CD14-positive monocyte (primary cell): ENCODE measurements at regions not wholly inside any gene's neighbourhood (a gene's known extent, or its start where the extent isn't known, plus 50 kb on each side); places are given as distances from the start of the nearest gene placed in this dataset.

Source experiments
- DNase-seq, 3 donors: peaks; one replicate each; pipeline ENCODE4 v3.0.0-alpha.2; 2011 to 2022
- H2AFZ ChIP-seq: 2 replicates; pipeline ENCODE4 v1.6.0; 2012; ENCODE audit warnings: mild to moderate bottlenecking, low read depth, low read length, inconsistent platforms; ENCODE audit not compliant: insufficient read depth, poor library complexity, severe bottlenecking
- H3K27ac ChIP-seq, 2 donors: 1 replicate in 1 of 2; 2 replicates in 1 of 2; pipeline ENCODE4 v1.5.1; 2012 to 2013; ENCODE audit warnings: low read length in 2 of 2, control low read depth in 1 of 2, inconsistent platforms in 1 of 2, low read depth in 1 of 2, mild to moderate bottlenecking in 1 of 2
- H3K27me3 ChIP-seq, 2 donors: one replicate each; pipeline versions ENCODE4 v1.6.0 to v1.6.1; 2011 to 2013; ENCODE audit warnings: low read length in 2 of 2; ENCODE audit not compliant: control insufficient read depth in 2 of 2, insufficient read depth in 2 of 2
- H3K36me3 ChIP-seq, 2 donors: replicated peaks in 1 of 2; 1 replicate in 1 of 2; 2 replicates in 1 of 2; pipeline versions ENCODE4 v1.5.1 to v1.6.1; 2012 to 2013; ENCODE audit warnings: low read length in 2 of 2, control low read depth in 1 of 2, inconsistent platforms in 1 of 2, mild to moderate bottlenecking in 1 of 2; ENCODE audit not compliant: insufficient read depth in 2 of 2, control insufficient read depth in 1 of 2
- H3K4me1 ChIP-seq, 2 donors: 1 replicate in 1 of 2; 2 replicates in 1 of 2; pipeline versions ENCODE4 v1.5.1 to v1.6.1; 2012 to 2013; ENCODE audit warnings: low read length in 2 of 2, control low read depth in 1 of 2, inconsistent platforms in 1 of 2, mild to moderate bottlenecking in 1 of 2, moderate library complexity in 1 of 2; ENCODE audit not compliant: insufficient read depth in 2 of 2, control insufficient read depth in 1 of 2
- H3K4me2 ChIP-seq: replicated peaks from 2 replicates; pipeline ENCODE3; 2012; ENCODE audit warnings: low read length, moderate library complexity, mild to moderate bottlenecking; ENCODE audit not compliant: poor library complexity, severe bottlenecking; ENCODE audit errors: extremely low read depth
- H3K4me3 ChIP-seq, 3 experiments: fragments of 200-600 bp in 1 of 3; sonication (generic) in 1 of 3; replicated peaks in 1 of 3; 1 replicate in 2 of 3; 2 replicates in 1 of 3; pipeline ENCODE4 v1.5.1; 2011 to 2013; ENCODE audit warnings: low read length in 3 of 3, mild to moderate bottlenecking in 3 of 3, control low read depth in 2 of 3, low read depth in 2 of 3, inconsistent platforms in 1 of 3, moderate library complexity in 1 of 3
- H3K79me2 ChIP-seq: 2 replicates; pipeline ENCODE4 v1.6.0; 2012; ENCODE audit warnings: mild to moderate bottlenecking, control low read depth, inconsistent platforms, low read length, moderate library complexity; ENCODE audit not compliant: insufficient read depth
- H3K9ac ChIP-seq: 2 replicates; pipeline ENCODE4 v1.6.0; 2017; ENCODE audit warnings: low read length, mild to moderate bottlenecking; ENCODE audit not compliant: insufficient read depth, poor library complexity, severe bottlenecking
- H3K9me3 ChIP-seq, 2 donors: replicated peaks in 1 of 2; 1 replicate in 1 of 2; 2 replicates in 1 of 2; pipeline versions ENCODE4 v1.5.1 to v1.6.1; 2012 to 2013; ENCODE audit warnings: low read length in 2 of 2, control low read depth in 1 of 2; ENCODE audit not compliant: control insufficient read depth in 1 of 2, insufficient read depth in 1 of 2
- H4K20me1 ChIP-seq: 2 replicates; pipeline ENCODE4 v1.6.0; 2012; ENCODE audit warnings: mild to moderate bottlenecking, low read length, control low read depth, moderate library complexity; ENCODE audit not compliant: insufficient read depth
- H3K27ac Mint-ChIP-seq, 7 donors: one replicate each; pipeline ENCODE4 v1.8.0; 2020; ENCODE audit warnings: mild to moderate bottlenecking in 7 of 7, mixed read lengths in 7 of 7, moderate library complexity in 6 of 7, inconsistent platforms in 2 of 7
- H3K27me3 Mint-ChIP-seq, 3 donors: one replicate each; pipeline ENCODE4 v1.8.0; 2021 to 2022; ENCODE audit warnings: low read depth in 3 of 3, mild to moderate bottlenecking in 3 of 3, mixed read lengths in 3 of 3, moderate library complexity in 3 of 3, inconsistent platforms in 1 of 3
- H3K36me3 Mint-ChIP-seq, 2 donors: one replicate each; pipeline ENCODE4 v1.8.0; 2020; ENCODE audit warnings: mixed read lengths in 2 of 2, inconsistent platforms in 1 of 2, mild to moderate bottlenecking in 1 of 2
- H3K4me1 Mint-ChIP-seq: one replicate; pipeline ENCODE4 v1.8.0; 2020; ENCODE audit warnings: mild to moderate bottlenecking, mixed read lengths
- H3K4me3 Mint-ChIP-seq, 2 donors: one replicate each; pipeline ENCODE4 v1.8.0; 2020; ENCODE audit warnings: mild to moderate bottlenecking in 2 of 2, mixed read lengths in 2 of 2, moderate library complexity in 1 of 2
- H3K9me3 Mint-ChIP-seq, 7 donors: one replicate each; pipeline ENCODE4 v1.8.0; 2020 to 2022; ENCODE audit warnings: mixed read lengths in 7 of 7, mild to moderate bottlenecking in 6 of 7, moderate library complexity in 6 of 7, inconsistent platforms in 2 of 7
- WGBS: methylation state at CpG from one replicate; pipeline ENCODE4 v1.1.5; 2013; ENCODE audit warnings: missing lambda C conversion rate; ENCODE audit not compliant: insufficient coverage; 5-methylcytosine and 5-hydroxymethylcytosine counted together
- intact Hi-C, 2 donors: fragments of 100-400 bp; cut with micrococcal nuclease; formaldehyde crosslinking; loops; one replicate each; pipeline versions ENCODE4 v1.15.0 to v1.15.1; 2023
- TF ChIP-seq, protein P1 (sequence below): fragments of 200-600 bp; IDR thresholded peaks from one replicate; pipeline ENCODE4 v1.8.0; 2022; ENCODE audit warnings: antibody characterized with exemption, mild to moderate bottlenecking

GRCh38 chr15:96261575-96262034 lies 68.9 kb upstream of the NR2F2 start:
- Mint-ChIP-seq H3K27ac (no peak overlapping the region), H3K4me1 (no peaks in the 10 kb centered on the region), H3K9me3 (peaks cover 0 to 10% (median 2%) of the 10 kb centered on the region in 7 donors), H3K4me3 (no peak overlapping the region), H3K27me3 (peaks cover 0 to 2% (median 1%) of the 10 kb centered on the region in 3 donors), H3K36me3 (no peaks in the 10 kb centered on the region)
- Histone ChIP-seq H3K4me1 (no peaks in the 10 kb centered on the region), H3K79me2 (no peaks in the 10 kb centered on the region), H3K4me3 (no peak overlapping the region), H4K20me1 (no peaks in the 10 kb centered on the region), H3K27ac (no peak overlapping the region), H2AFZ (no peak overlapping the region), H3K9me3 (no peaks in the 10 kb centered on the region), H3K36me3 (no peaks in the 10 kb centered on the region), H3K27me3 (no peaks in the 10 kb centered on the region), H3K4me2 (no peak overlapping the region), H3K9ac (no peak overlapping the region)
- WGBS = no CpG with 5 or more reads among the region's 4 CpGs
- TF ChIP-seq, protein P1, sequence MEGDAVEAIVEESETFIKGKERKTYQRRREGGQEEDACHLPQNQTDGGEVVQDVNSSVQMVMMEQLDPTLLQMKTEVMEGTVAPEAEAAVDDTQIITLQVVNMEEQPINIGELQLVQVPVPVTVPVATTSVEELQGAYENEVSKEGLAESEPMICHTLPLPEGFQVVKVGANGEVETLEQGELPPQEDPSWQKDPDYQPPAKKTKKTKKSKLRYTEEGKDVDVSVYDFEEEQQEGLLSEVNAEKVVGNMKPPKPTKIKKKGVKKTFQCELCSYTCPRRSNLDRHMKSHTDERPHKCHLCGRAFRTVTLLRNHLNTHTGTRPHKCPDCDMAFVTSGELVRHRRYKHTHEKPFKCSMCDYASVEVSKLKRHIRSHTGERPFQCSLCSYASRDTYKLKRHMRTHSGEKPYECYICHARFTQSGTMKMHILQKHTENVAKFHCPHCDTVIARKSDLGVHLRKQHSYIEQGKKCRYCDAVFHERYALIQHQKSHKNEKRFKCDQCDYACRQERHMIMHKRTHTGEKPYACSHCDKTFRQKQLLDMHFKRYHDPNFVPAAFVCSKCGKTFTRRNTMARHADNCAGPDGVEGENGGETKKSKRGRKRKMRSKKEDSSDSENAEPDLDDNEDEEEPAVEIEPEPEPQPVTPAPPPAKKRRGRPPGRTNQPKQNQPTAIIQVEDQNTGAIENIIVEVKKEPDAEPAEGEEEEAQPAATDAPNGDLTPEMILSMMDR = no peak
- no peak for DNase-seq
- intact Hi-C loops = no loop called here

DNA sequence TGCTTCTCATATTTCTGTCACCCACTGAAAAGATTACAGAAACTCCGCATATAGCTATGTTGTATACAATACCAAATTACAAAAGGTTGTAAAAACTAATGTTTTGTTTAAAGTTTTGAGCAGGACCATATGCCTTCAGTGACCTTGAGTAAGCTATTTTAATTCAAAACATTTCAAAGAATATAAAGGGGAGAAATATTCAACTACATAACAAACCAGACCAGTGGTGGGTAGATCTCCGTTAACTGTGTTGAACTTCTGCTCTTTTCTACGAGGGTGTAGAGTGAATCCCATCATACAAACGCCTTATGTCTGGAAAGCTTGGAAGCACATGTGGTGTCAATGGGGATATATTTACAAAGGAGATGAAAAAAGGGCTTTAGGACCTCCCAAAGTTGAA lies 68.4 kb upstream of the NR2F2 start:
- no peak overlapping the region for H3K4me2 ChIP-seq
- H3K4me3 ChIP-seq = no peak overlapping the region
- H3K36me3 Mint-ChIP-seq = no peaks in the 10 kb centered on the region

More for the DNA sequence above, 68.4 kb upstream of the NR2F2 start:
- H3K27me3 Mint-ChIP-seq = peaks cover 0 to 2% (median 0%) of the 10 kb centered on the region in 3 donors
- no peak overlapping the region for H2AFZ ChIP-seq
- no peaks in the 10 kb centered on the region for H4K20me1 ChIP-seq
- intact Hi-C loops = no loop called here
- H3K9me3 Mint-ChIP-seq = peaks cover 0 to 10% (median 2%) of the 10 kb centered on the region in 7 donors
- no peaks in the 10 kb centered on the region for H3K36me3 ChIP-seq
- H3K27me3 ChIP-seq = no peaks in the 10 kb centered on the region
- no CpG with 5 or more reads among the region's 4 CpGs for whole genome bisulfite sequencing
- no peak overlapping the region for H3K27ac Mint-ChIP-seq
- H3K27ac ChIP-seq = no peak overlapping the region
- no peaks in the 10 kb centered on the region for H3K4me1 ChIP-seq
- no peak overlapping the region for H3K9ac ChIP-seq
- no peak for DNase-seq
- no peaks in the 10 kb centered on the region for H3K9me3 ChIP-seq
- no peaks in the 10 kb centered on the region for H3K4me1 Mint-ChIP-seq
- TF ChIP-seq, protein P1 = no peak
- H3K4me3 Mint-ChIP-seq = no peak overlapping the region
- no peaks in the 10 kb centered on the region for H3K79me2 ChIP-seq
